Sigmoid colon (tissue), 6 donors: ENCODE measurements at regions not wholly inside any gene's neighbourhood (a gene's known extent, or its start where the extent isn't known, plus 50 kb on each side); places are given as distances from the start of the nearest gene placed in this dataset.
A peak's percentile ranks its signal among the peaks of the same experiment; 100 is the strongest.

Experiments used
- DNase-seq: peaks from one replicate; pipeline ENCODE4 v3.0.0-alpha.2; 2019
- H3K27ac ChIP-seq, 4 donors: fragments of 200-600 bp; sonication (generic); one replicate each; pipeline ENCODE4 v1.5.1; 2016 to 2019; ENCODE audit warnings: mild to moderate bottlenecking in 1 of 4
- H3K27me3 ChIP-seq, 3 donors: fragments of 200-600 bp; sonication (generic); one replicate each; pipeline ENCODE4 v1.5.1; 2019; ENCODE audit warnings: mild to moderate bottlenecking in 1 of 3
- H3K36me3 ChIP-seq, 4 donors: fragments of 200-600 bp; sonication (generic); one replicate each; pipeline ENCODE4 v1.5.1; 2016 to 2019
- H3K4me1 ChIP-seq, 4 donors: fragments of 200-600 bp; sonication (generic); one replicate each; pipeline ENCODE4 v1.5.1; 2017 to 2019
- H3K4me3 ChIP-seq, 4 donors: fragments of 200-600 bp; sonication (generic); one replicate each; pipeline ENCODE4 v1.5.1; 2017 to 2019; ENCODE audit warnings: mild to moderate bottlenecking in 2 of 4, moderate library complexity in 1 of 4
- H3K9me3 ChIP-seq, 4 donors: fragments of 200-600 bp in 3 of 4; sonication (generic) in 3 of 4; one replicate each; pipeline versions ENCODE4 v1.5.1 to v1.6.1; 2013 to 2019
- CTCF ChIP-seq, 4 experiments: fragments of 450-650 bp in 3 of 4; fragments of 200-600 bp in 1 of 4; IDR thresholded peaks; one replicate each; pipeline ENCODE4 v1.5.1; 2016 to 2019; ENCODE audit warnings: antibody characterized with exemption in 4 of 4, mild to moderate bottlenecking in 3 of 4, moderate library complexity in 2 of 4
- EP300 ChIP-seq, 4 donors: sonication (generic); formaldehyde crosslinking; IDR thresholded peaks; one replicate each; pipeline ENCODE4 v1.6.1; 2017; ENCODE audit warnings: antibody characterized with exemption in 4 of 4
- POLR2A ChIP-seq, 2 donors: fragments of 450-650 bp; IDR thresholded peaks; one replicate each; pipeline ENCODE4 v1.6.1; 2016; ENCODE audit warnings: antibody characterized with exemption in 2 of 2, mild to moderate bottlenecking in 2 of 2, moderate library complexity in 2 of 2
- POLR2AphosphoS5 ChIP-seq, 4 donors: sonication (generic); formaldehyde crosslinking; IDR thresholded peaks; one replicate each; pipeline ENCODE4 v1.6.1; 2017; ENCODE audit warnings: antibody characterized with exemption in 4 of 4
- WGBS, 2 donors: extraction: QIAGEN DNeasy Blood & Tissue Kit; methylation state at CpG; one replicate each; pipeline ENCODE4 v1.1.7; 2013; 5-methylcytosine and 5-hydroxymethylcytosine counted together
- intact Hi-C: fragments of 100-400 bp; cut with DNase I; formaldehyde crosslinking; loops from one replicate; pipeline ENCODE4 v1.15.1; 2023
- donor health status: healthy with polysubstance abuse.
- donor health status: healthy.

DNA sequence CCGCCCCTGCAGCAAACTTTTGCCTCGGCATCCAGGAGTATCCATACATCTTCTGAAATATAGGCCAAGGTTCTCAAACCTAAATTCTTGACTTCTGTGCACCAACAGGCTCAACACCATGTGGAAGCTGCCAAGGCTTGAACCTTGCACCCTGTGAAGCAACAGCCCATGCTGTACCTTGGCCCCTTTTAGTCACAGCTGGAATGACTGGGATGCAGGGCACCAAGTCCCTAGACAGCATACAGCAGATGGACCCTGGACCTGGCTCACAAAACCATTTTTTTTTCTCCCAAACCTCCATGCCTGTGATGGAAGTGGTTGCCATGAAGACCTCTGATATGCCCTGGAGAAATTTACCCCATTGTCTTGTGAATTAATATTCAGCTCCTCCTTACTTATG is 233.8 kb upstream of the KCND2 start:
- no peaks in the 10 kb centered on the region for H3K36me3 ChIP-seq
- H3K4me3 ChIP-seq = no peak overlapping the region
- DNase-seq = no peak
- H3K4me1 ChIP-seq = no peaks in the 10 kb centered on the region
- TF ChIP-seq EP300 (IDR thresholded peaks at IDR 0.05) = no peak
- no peak for TF ChIP-seq CTCF (IDR thresholded peaks at IDR 0.05)
- TF ChIP-seq POLR2A (IDR thresholded peaks at IDR 0.05) = no peak
- 87 to 91% methylated on average over 2 of the region's 2 CpGs for WGBS, 2 donors
- no peaks in the 10 kb centered on the region for H3K27me3 ChIP-seq
- intact Hi-C loops = no loop called here
- peaks cover 0 to 4% (median 0%) of the 10 kb centered on the region in 4 donors for H3K9me3 ChIP-seq
- H3K27ac ChIP-seq = no peak overlapping the region

GRCh38 chr7:120041798-120042197 is 231.2 kb upstream of the KCND2 start:
- no peak for DNase-seq
- intact Hi-C loops = no loop called here
- no peak for TF ChIP-seq EP300 (IDR thresholded peaks at IDR 0.05)
- no peak for TF ChIP-seq CTCF (IDR thresholded peaks at IDR 0.05)
- TF ChIP-seq POLR2A (IDR thresholded peaks at IDR 0.05) = no peak
- no peak for TF ChIP-seq POLR2AphosphoS5 (IDR thresholded peaks at IDR 0.05)
- Histone ChIP-seq H3K27ac (no peak overlapping the region), H3K9me3 (peaks cover 0 to 4% (median 0%) of the 10 kb centered on the region in 4 donors), H3K4me1 (no peaks in the 10 kb centered on the region), H3K27me3 (no peaks in the 10 kb centered on the region), H3K4me3 (no peak overlapping the region), H3K36me3 (no peaks in the 10 kb centered on the region)

- Histone ChIP-seq H3K4me3 (no peak overlapping the region), H3K9me3 (peaks cover 0 to 4% (median 0%) of the 10 kb centered on the region in 4 donors), H3K4me1 (no peaks in the 10 kb centered on the region), H3K27me3 (no peaks in the 10 kb centered on the region), H3K36me3 (no peaks in the 10 kb centered on the region), H3K27ac (no peak overlapping the region)
- TF ChIP-seq POLR2AphosphoS5 (IDR thresholded peaks at IDR 0.05) (no peak), EP300 (IDR thresholded peaks at IDR 0.05) (no peak), CTCF (IDR thresholded peaks at IDR 0.05) (no peak), POLR2A (IDR thresholded peaks at IDR 0.05) (no peak)
- WGBS, 2 donors = 48 to 50% methylated on average over 2 of the region's 2 CpGs
- no peak for DNase-seq
- intact Hi-C loops = no loop called here
These were observed 229.7 kb upstream of the KCND2 start for GRCh38 chr7:120043250-120043649.

- peak; percentile 77 for DNase-seq
- Histone ChIP-seq H3K36me3 (no peaks in the 10 kb centered on the region), H3K4me3 (no peak overlapping the region), H3K9me3 (no peaks in the 10 kb centered on the region), H3K27ac (peak overlapping the region in 1 of 4 donors; percentile 62), H3K4me1 (no peaks in the 10 kb centered on the region), H3K27me3 (no peaks in the 10 kb centered on the region)
- WGBS, 2 donors = 57 to 58% methylated on average over 9 of the region's 9 CpGs
- intact Hi-C loops = no loop called here
- TF ChIP-seq EP300 (IDR thresholded peaks at IDR 0.05) = peak in 1 of 4 donors; percentile 10
- no peak for TF ChIP-seq POLR2A (IDR thresholded peaks at IDR 0.05)
- TF ChIP-seq POLR2AphosphoS5 (IDR thresholded peaks at IDR 0.05) = peak in 2 of 4 donors; percentile 18 to 46
These were observed 220.0 kb upstream of the KCND2 start for GRCh38 chr7:120052884-120053382.

GRCh38 chr7:120053390-120053961 is 219.5 kb upstream of the KCND2 start:
- Histone ChIP-seq H3K4me3 (no peak overlapping the region), H3K36me3 (no peaks in the 10 kb centered on the region), H3K27me3 (no peaks in the 10 kb centered on the region), H3K9me3 (no peaks in the 10 kb centered on the region), H3K27ac (peak overlapping the region in 2 of 4 donors; percentile 12 to 62), H3K4me1 (no peaks in the 10 kb centered on the region)
- 61 to 66% methylated on average over 5 of the region's 5 CpGs for WGBS, 2 donors
- intact Hi-C loops = no loop called here
- TF ChIP-seq EP300 (IDR thresholded peaks at IDR 0.05) (no peak), CTCF (IDR thresholded peaks at IDR 0.05) (no peak)
- DNase-seq = no peak
